ENCODE measurements at regions not wholly inside any gene's neighbourhood (a gene's known extent, or its start where the extent isn't known, plus 50 kb on each side); places are given as distances from the start of the nearest gene placed in this dataset.

- TF ChIP-seq REST (IDR thresholded peaks at IDR 0.05; ENCODE audit: low read depth): no peak
- no peak for TF ChIP-seq RAD21 (IDR thresholded peaks at IDR 0.05; ENCODE audit: low read depth)
- TF ChIP-seq TEAD4 (IDR thresholded peaks at IDR 0.05): peak; percentile 90
Observed at GRCh38 chr1:212219679-212220463, 65.3 kb upstream of the PPP2R5A start.

- TF ChIP-seq EP300 (IDR thresholded peaks at IDR 0.05; ENCODE audit: borderline replicate concordance) (no peak), REST (IDR thresholded peaks at IDR 0.05; ENCODE audit: low read depth) (no peak)
Observed at GRCh38 chr1:212221801-212222200, 63.4 kb upstream of the PPP2R5A start.

- TF ChIP-seq CEBPB (IDR thresholded peaks at IDR 0.05) (no peak), EP300 (IDR thresholded peaks at IDR 0.05; ENCODE audit: borderline replicate concordance) (no peak), FOXM1 (IDR thresholded peaks at IDR 0.05; ENCODE audit: borderline replicate concordance, low read depth) (no peak), RAD21 (IDR thresholded peaks at IDR 0.05; ENCODE audit: low read depth) (no peak), YY1 (IDR thresholded peaks at IDR 0.05; ENCODE audit: low read depth) (no peak), TEAD4 (IDR thresholded peaks at IDR 0.05) (no peak), CREB1 (IDR thresholded peaks at IDR 0.05; ENCODE audit: low read depth) (no peak), EGR1 (IDR thresholded peaks at IDR 0.05) (no peak), USF1 (IDR thresholded peaks at IDR 0.05) (no peak), NFIC (IDR thresholded peaks at IDR 0.05) (no peak), TCF12 (IDR thresholded peaks at IDR 0.05; ENCODE audit: low read depth) (no peak), REST (IDR thresholded peaks at IDR 0.05; ENCODE audit: low read depth) (no peak), MAX (IDR thresholded peaks at IDR 0.05) (no peak), ZBTB7A (IDR thresholded peaks at IDR 0.05; ENCODE audit: low read depth) (no peak), TAF1 (IDR thresholded peaks at IDR 0.05; ENCODE audit: low read depth) (no peak)
Observed at GRCh38 chr1:212224102-212224501, 61.1 kb upstream of the PPP2R5A start.

- TF ChIP-seq EP300 (IDR thresholded peaks at IDR 0.05; ENCODE audit: borderline replicate concordance) (no peak), NFIC (IDR thresholded peaks at IDR 0.05) (no peak)
Observed at GRCh38 chr1:212225416-212225815, 59.8 kb upstream of the PPP2R5A start.

- TF ChIP-seq RAD21 (IDR thresholded peaks at IDR 0.05; ENCODE audit: low read depth): no peak
- no peak for TF ChIP-seq TAF1 (IDR thresholded peaks at IDR 0.05; ENCODE audit: low read depth)
- TF ChIP-seq MAX (IDR thresholded peaks at IDR 0.05): no peak
- TF ChIP-seq USF1 (IDR thresholded peaks at IDR 0.05): no peak
Observed at GRCh38 chr1:212225871-212226302, 59.3 kb upstream of the PPP2R5A start.
